AG04450 (cell line): ENCODE measurements at regions not wholly inside any gene's neighbourhood (a gene's known extent, or its start where the extent isn't known, plus 50 kb on each side); places are given as distances from the start of the nearest gene placed in this dataset.

Experiments used
- CTCF ChIA-PET: fragments of 300-600, 350-600 bp; formaldehyde crosslinking; extraction: SDS; loops from one replicate; lab custom pipeline; 2022; ENCODE audit warnings: antibody characterized with exemption, inconsistent platforms; lab: Charles Lee
- POLR2A ChIA-PET: fragments of 350-600 bp; formaldehyde crosslinking; extraction: SDS; loops from one replicate; lab custom pipeline; 2021; ENCODE audit warnings: antibody characterized with exemption, inconsistent platforms; lab: Yijun Ruan, JAX
- DNase-seq: peaks from one replicate; pipeline ENCODE4 v3.0.0-alpha.2; 2011; ENCODE audit warnings: low read depth, low spot score
- H3K27ac ChIP-seq: one replicate; pipeline ENCODE4 v1.5.1; 2012; ENCODE audit warnings: low read depth, low read length, control low read depth
- H3K27me3 ChIP-seq: one replicate; pipeline ENCODE4 v1.6.0; 2012; ENCODE audit warnings: low read length; ENCODE audit not compliant: control insufficient read depth, insufficient read depth
- H3K4me3 ChIP-seq: 2 replicates; pipeline ENCODE4 v1.5.1; 2011; ENCODE audit warnings: mild to moderate bottlenecking, low read depth, low read length, control low read depth
- H3K9me3 ChIP-seq: 2 replicates; pipeline ENCODE4 v1.5.1; 2012; ENCODE audit warnings: low read length; ENCODE audit not compliant: control insufficient read depth, insufficient read depth
- TF ChIP-seq, protein P1 (sequence below): IDR thresholded peaks from 2 replicates; pipeline ENCODE4 v1.5.1; 2011; ENCODE audit warnings: low read depth, low read length, control low read depth, inconsistent platforms

DNA sequence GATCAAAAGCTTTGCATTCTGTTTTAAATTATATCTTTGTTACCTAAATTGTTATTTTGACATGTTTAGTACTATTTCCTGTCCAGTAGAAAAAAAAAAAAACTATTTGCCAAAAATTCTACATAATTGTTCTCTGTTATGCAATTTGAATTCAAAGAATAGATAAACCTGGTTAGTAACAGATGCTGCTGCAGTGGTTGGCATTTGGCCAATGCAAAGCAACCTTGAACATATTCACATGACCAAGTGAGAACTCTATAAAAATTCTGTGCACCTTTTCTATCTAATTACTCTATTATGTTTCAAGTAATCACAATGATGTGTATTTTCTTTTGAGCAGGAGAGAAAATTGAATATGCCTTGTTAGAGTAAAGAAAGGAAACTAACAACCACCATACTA, 1473.4 kb downstream of the RPA4 start:
- DNase-seq: no peak
- H3K27ac ChIP-seq: no peak overlapping the region
- TF ChIP-seq, protein P1, sequence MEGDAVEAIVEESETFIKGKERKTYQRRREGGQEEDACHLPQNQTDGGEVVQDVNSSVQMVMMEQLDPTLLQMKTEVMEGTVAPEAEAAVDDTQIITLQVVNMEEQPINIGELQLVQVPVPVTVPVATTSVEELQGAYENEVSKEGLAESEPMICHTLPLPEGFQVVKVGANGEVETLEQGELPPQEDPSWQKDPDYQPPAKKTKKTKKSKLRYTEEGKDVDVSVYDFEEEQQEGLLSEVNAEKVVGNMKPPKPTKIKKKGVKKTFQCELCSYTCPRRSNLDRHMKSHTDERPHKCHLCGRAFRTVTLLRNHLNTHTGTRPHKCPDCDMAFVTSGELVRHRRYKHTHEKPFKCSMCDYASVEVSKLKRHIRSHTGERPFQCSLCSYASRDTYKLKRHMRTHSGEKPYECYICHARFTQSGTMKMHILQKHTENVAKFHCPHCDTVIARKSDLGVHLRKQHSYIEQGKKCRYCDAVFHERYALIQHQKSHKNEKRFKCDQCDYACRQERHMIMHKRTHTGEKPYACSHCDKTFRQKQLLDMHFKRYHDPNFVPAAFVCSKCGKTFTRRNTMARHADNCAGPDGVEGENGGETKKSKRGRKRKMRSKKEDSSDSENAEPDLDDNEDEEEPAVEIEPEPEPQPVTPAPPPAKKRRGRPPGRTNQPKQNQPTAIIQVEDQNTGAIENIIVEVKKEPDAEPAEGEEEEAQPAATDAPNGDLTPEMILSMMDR: no peak
- POLR2A ChIA-PET: no interaction called here
- H3K4me3 ChIP-seq: no peak overlapping the region
- no peaks in the 10 kb centered on the region for H3K9me3 ChIP-seq
- H3K27me3 ChIP-seq: no peaks in the 10 kb centered on the region
- CTCF ChIA-PET: no interaction called here

DNA sequence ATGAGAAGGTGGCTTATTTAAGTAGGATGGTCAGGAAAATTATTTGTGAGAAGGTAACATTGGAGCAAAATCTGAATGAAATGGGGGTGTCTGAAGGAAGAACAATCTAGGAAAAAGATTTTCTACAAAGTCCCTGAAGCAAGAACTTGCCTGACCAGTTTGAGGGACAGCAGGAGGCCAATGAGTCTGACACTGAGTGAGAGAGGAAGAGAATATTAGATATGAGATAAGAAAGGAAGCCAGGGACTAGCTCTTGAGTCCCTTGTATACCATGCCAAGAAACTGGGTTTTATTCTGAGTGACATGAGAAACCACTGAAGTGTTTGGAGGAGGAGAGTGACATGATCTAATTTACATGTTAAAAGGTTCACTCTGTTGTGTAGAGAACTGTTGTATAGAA, 1478.9 kb downstream of the RPA4 start:
- H3K4me3 ChIP-seq: no peak overlapping the region
- no peak overlapping the region for H3K27ac ChIP-seq
- ChIA-PET POLR2A (no interaction called here), CTCF (no interaction called here)
- TF ChIP-seq, protein P1: no peak
- DNase-seq: no peak
- no peaks in the 10 kb centered on the region for H3K27me3 ChIP-seq
- H3K9me3 ChIP-seq: no peaks in the 10 kb centered on the region

DNA sequence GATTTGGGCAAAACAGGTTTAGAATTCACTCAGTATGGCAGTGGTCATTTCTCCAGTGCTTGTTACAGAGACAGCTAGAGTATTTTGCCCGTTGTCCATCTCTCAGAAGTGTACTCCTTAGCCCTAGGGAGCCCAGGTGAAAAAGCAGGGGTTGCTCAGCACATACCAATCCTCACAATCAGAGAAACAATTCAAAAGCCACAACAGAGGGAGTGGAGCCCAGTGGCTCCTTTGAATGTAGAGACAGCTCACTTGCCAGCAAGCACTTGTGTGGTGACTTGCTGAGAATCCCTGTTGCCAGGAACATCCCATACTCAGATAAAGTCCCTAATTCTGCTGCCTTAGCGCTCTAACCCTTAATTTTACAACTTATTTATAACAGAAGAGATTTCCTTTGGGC, 1488.3 kb downstream of the RPA4 start:
- no peaks in the 10 kb centered on the region for H3K27me3 ChIP-seq
- no peak overlapping the region for H3K27ac ChIP-seq
- TF ChIP-seq, protein P1: no peak
- POLR2A ChIA-PET: no interaction called here
- no peak overlapping the region for H3K4me3 ChIP-seq
- no peaks in the 10 kb centered on the region for H3K9me3 ChIP-seq
- no peak for DNase-seq
- CTCF ChIA-PET: no interaction called here

DNA sequence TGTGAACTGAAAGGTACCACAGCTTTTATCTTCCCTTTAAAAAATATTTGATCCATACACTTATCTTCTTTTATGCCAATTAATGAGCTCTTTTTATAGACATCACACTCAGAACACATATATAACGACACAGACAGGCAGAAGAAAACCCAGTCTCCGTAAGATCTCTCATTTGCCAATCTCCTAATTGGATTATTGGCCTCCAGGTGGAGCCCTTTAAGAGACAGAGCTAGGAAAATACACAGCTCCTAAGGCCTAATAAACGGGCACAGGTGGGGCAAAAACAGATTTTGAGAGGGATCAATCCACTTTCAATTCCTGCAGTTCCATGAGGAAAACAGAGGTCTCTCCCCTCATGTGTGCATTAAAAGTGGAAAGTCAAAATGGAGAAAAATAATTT, 1495.4 kb downstream of the RPA4 start:
- Histone ChIP-seq H3K9me3 (peaks cover 3% of the 10 kb centered on the region; the same call in 1 of the 2 replicates), H3K27ac (no peak overlapping the region), H3K4me3 (no peak overlapping the region), H3K27me3 (no peaks in the 10 kb centered on the region)
- TF ChIP-seq, protein P1: no peak
- ChIA-PET POLR2A (no interaction called here), CTCF (no interaction called here)
- DNase-seq: no peak

DNA sequence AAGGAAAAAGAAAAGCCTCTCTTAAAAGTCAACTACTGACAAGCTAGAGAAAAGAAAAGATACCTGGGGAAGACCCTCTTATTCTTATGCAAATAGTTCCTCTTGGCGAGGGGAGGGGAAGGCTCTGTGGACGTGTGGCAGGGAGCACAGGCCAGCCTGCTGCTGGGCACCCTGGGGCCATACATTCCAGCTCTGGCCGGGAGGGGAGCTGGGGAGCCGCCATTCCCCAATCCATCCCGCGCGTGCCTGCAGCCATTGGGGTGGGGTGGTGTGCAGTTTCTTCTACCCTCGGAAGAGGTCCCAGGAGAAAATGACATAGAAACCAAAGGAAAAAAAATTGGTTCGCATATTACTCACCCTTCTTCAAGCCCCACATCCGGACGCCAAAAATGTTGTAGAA, 1496.4 kb downstream of the RPA4 start:
- ChIA-PET CTCF (no interaction called here), POLR2A (no interaction called here)
- TF ChIP-seq, protein P1: no peak
- H3K4me3 ChIP-seq: no peak overlapping the region
- peaks cover 3% of the 10 kb centered on the region; the same call in 1 of the 2 replicates for H3K9me3 ChIP-seq
- H3K27ac ChIP-seq: no peak overlapping the region
- H3K27me3 ChIP-seq: no peaks in the 10 kb centered on the region
- DNase-seq: no peak
